Esophagus muscularis mucosa (tissue), 4 donors: ENCODE measurements at regions not wholly inside any gene's neighbourhood (a gene's known extent, or its start where the extent isn't known, plus 50 kb on each side); places are given as distances from the start of the nearest gene placed in this dataset.

Experiments used
- DNase-seq: peaks from one replicate; pipeline ENCODE4 v3.0.0-alpha.2; 2017; ENCODE audit errors: extremely low spot score
- H3K27ac ChIP-seq, 4 donors: fragments of 200-600 bp; sonication (generic); replicated peaks in 1 of 4; 1 replicate in 3 of 4; 2 replicates in 1 of 4; pipeline ENCODE4 v1.5.1; 2016 to 2019; ENCODE audit warnings: mild to moderate bottlenecking in 1 of 4
- H3K27me3 ChIP-seq, 4 donors: fragments of 200-600 bp; sonication (generic); one replicate each; pipeline versions ENCODE4 v1.5.1 to v1.6.0; 2016 to 2019
- H3K36me3 ChIP-seq, 4 donors: fragments of 200-600 bp; sonication (generic); one replicate each; pipeline ENCODE4 v1.5.1; 2016 to 2019
- H3K4me1 ChIP-seq, 4 donors: fragments of 200-600 bp; sonication (generic); one replicate each; pipeline ENCODE4 v1.5.1; 2016 to 2019
- H3K4me3 ChIP-seq, 4 donors: fragments of 200-600 bp; sonication (generic); 1 replicate in 2 of 4; 2 replicates in 2 of 4; pipeline ENCODE4 v1.5.1; 2016 to 2019; ENCODE audit warnings: mild to moderate bottlenecking in 4 of 4, moderate library complexity in 1 of 4
- H3K9me3 ChIP-seq, 4 donors: fragments of 200-600 bp; sonication (generic); 1 replicate in 3 of 4; 2 replicates in 1 of 4; pipeline ENCODE4 v1.5.1; 2016 to 2019
- EP300 ChIP-seq: sonication (generic); formaldehyde crosslinking; IDR thresholded peaks from one replicate; pipeline ENCODE4 v1.6.1; 2017; ENCODE audit warnings: antibody characterized with exemption
- POLR2A ChIP-seq: fragments of 450-650 bp; IDR thresholded peaks from one replicate; pipeline ENCODE4 v1.6.1; 2017; ENCODE audit warnings: antibody characterized with exemption, moderate library complexity, mild to moderate bottlenecking, low read depth
- POLR2AphosphoS5 ChIP-seq, 2 donors: sonication (generic); formaldehyde crosslinking; IDR thresholded peaks; one replicate each; pipeline ENCODE4 v1.6.1; 2017; ENCODE audit warnings: antibody characterized with exemption in 2 of 2
- WGBS: methylation state at CpG from one replicate; pipeline ENCODE4 v1.1.5; 2018; 5-methylcytosine and 5-hydroxymethylcytosine counted together
- intact Hi-C: fragments of 100-400 bp; cut with DNase I; formaldehyde crosslinking; loops from one replicate; pipeline ENCODE4 v1.15.1; 2023
- TF ChIP-seq, protein P1 (sequence below), 3 experiments: fragments of 200-600 bp in 2 of 3; fragments of 450-650 bp in 1 of 3; sonication (generic) in 2 of 3; IDR thresholded peaks; one replicate each; pipeline ENCODE4 v1.5.1; 2017 to 2019; ENCODE audit warnings: antibody characterized with exemption in 3 of 3, mild to moderate bottlenecking in 2 of 3, moderate library complexity in 1 of 3

DNA sequence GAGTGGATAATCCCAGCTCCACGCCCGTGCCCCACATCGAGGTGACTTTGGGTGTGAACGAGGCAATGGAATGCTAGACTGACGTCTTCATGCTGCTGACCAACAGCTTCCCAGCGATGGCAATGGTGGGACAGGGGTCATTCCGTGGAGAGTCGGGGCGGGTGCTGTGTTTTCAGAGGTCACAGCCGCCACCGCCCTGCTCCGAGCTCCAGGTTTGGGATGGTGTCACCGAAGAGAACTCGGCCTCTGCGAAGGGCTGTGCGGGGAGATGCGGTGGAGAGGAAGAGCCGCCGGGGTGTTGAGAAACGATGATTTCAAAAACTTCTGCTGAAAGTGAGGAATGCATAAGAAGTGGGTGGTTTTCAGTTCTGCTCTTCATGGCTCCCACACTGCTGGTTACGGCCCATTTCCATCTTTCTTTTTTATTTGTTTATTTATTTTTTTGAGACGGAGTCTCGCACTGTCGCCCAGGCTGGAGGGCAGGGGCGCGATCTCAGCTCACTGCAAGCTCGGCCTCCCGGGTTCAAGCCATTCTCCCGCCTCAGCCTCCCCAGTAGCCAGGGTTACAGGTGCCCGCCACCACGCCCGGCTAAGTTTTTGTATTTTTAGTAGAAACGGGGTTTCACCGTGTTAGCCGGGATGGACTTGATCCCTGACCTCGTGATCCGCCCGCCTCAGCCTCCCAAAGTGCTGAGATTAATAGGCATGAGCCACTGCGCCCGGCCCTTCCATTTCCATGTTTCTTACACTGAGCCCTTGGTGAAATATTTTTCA lies 142.6 kb downstream of the RTP5 start:
- DNase-seq = no peak
- H3K27ac ChIP-seq = no peak overlapping the region
- no peaks in the 10 kb centered on the region for H3K36me3 ChIP-seq
- no peaks in the 10 kb centered on the region for H3K9me3 ChIP-seq
- no peak overlapping the region for H3K4me3 ChIP-seq
- H3K27me3 ChIP-seq = peaks cover 0 to 18% (median 0%) of the 10 kb centered on the region in 4 donors
- intact Hi-C loops = no loop called here
- no peaks in the 10 kb centered on the region for H3K4me1 ChIP-seq
- no peak for TF ChIP-seq EP300
- TF ChIP-seq, protein P1, sequence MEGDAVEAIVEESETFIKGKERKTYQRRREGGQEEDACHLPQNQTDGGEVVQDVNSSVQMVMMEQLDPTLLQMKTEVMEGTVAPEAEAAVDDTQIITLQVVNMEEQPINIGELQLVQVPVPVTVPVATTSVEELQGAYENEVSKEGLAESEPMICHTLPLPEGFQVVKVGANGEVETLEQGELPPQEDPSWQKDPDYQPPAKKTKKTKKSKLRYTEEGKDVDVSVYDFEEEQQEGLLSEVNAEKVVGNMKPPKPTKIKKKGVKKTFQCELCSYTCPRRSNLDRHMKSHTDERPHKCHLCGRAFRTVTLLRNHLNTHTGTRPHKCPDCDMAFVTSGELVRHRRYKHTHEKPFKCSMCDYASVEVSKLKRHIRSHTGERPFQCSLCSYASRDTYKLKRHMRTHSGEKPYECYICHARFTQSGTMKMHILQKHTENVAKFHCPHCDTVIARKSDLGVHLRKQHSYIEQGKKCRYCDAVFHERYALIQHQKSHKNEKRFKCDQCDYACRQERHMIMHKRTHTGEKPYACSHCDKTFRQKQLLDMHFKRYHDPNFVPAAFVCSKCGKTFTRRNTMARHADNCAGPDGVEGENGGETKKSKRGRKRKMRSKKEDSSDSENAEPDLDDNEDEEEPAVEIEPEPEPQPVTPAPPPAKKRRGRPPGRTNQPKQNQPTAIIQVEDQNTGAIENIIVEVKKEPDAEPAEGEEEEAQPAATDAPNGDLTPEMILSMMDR (IDR thresholded peaks at IDR 0.05) = no peak
- no peak for TF ChIP-seq POLR2A
- TF ChIP-seq POLR2AphosphoS5 (IDR thresholded peaks at IDR 0.05) = no peak
- WGBS = 85% methylated on average over 40 of the region's 40 CpGs

GRCh38 chr2:242012956-242013764 lies 143.6 kb downstream of the RTP5 start:
- Histone ChIP-seq H3K4me1 (no peaks in the 10 kb centered on the region), H3K27me3 (peaks cover 0 to 18% (median 0%) of the 10 kb centered on the region in 4 donors), H3K36me3 (no peaks in the 10 kb centered on the region), H3K4me3 (no peak overlapping the region), H3K9me3 (no peaks in the 10 kb centered on the region), H3K27ac (no peak overlapping the region)
- intact Hi-C loops = no loop called here
- no peak for DNase-seq
- 75% methylated on average over 42 of the region's 44 CpGs for WGBS
- TF ChIP-seq, protein P1 (IDR thresholded peaks at IDR 0.05) = no peak
- TF ChIP-seq POLR2AphosphoS5 (IDR thresholded peaks at IDR 0.05) = no peak
- TF ChIP-seq POLR2A = no peak
- no peak for TF ChIP-seq EP300

DNA sequence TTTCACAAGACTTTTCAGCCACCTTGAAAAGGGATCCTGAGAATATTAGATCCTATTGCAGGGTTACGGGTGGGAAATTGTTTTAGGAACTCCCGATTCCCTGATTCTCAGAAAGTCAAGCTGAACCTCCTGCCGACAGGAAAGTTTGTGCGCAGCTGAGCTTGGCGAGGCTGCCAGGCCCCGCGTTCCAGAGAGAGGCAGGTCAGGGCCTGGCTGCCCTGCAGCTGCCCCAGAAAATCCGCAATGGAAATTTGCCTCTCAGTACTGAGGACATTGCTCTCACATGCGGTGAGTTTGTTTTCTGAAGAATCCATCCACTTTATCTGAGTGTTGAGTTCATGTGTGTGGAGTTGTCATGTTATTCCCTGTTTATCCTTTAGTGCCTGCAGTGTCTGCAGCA lies 144.2 kb downstream of the RTP5 start:
- WGBS = 73% methylated on average over 9 of the region's 9 CpGs
- no peak overlapping the region for H3K27ac ChIP-seq
- TF ChIP-seq EP300 (no peak), POLR2A (no peak), POLR2AphosphoS5 (IDR thresholded peaks at IDR 0.05) (no peak)
- TF ChIP-seq, protein P1 (IDR thresholded peaks at IDR 0.05) = no peak
- H3K9me3 ChIP-seq = no peaks in the 10 kb centered on the region
- H3K4me1 ChIP-seq = no peaks in the 10 kb centered on the region
- no peak overlapping the region for H3K4me3 ChIP-seq
- no peak for DNase-seq
- H3K36me3 ChIP-seq = no peaks in the 10 kb centered on the region
- intact Hi-C loops = no loop called here
- peaks cover 0 to 18% (median 0%) of the 10 kb centered on the region in 4 donors for H3K27me3 ChIP-seq

DNA sequence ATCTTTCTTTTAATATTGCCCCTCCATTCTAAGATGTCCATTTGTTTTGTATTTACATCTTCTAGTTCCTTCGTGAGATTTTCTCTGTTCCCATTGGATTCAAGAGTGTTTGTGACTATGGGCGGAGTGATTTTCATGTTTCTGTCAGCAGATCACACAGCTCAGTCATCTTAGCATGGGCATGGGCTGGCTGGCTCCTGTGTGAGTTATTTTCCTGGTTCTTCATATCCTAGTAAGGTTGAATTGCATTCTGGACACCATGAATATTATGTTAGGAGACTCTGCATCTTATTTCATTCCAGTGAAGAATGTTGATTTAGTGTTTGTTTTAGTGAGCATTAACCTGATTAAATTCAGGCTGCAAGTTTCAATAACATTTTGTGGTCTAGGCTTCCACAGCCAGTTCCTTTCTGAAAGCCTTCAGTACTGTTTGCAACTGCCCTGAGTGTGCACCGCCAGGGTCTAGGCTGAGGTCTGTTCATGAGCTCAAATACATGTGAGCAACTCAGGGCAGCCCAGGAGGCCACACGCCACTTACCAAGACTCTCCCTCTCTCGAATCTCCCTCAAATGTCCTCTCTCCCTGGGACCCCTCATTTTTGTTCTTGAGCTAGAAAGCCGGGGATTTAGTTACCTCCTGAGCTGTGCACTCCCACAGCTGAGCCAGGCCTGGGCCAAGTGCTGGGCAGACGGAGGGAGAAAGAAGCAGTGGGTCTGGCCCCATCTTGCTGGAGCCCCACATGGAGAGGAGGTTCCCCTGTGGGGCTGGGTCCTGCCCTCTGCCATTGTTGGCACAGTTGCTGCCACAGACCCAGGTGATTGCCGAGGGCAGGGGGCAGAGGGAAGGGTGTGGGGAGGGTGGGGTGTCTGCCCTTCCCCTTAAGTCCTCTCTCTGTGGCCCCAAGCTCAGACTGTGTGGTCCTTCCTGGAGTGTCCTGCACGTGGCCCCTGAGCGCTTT lies 145.9 kb downstream of the RTP5 start:
- no peak overlapping the region for H3K4me3 ChIP-seq

More for the DNA sequence above, 145.9 kb downstream of the RTP5 start:
- TF ChIP-seq, protein P1 (IDR thresholded peaks at IDR 0.05) = no peak
- TF ChIP-seq EP300 = no peak
- TF ChIP-seq POLR2A = no peak
- no peak for TF ChIP-seq POLR2AphosphoS5 (IDR thresholded peaks at IDR 0.05)
- H3K4me1 ChIP-seq = no peaks in the 10 kb centered on the region
- peaks cover 0 to 18% (median 0%) of the 10 kb centered on the region in 4 donors for H3K27me3 ChIP-seq
- no peaks in the 10 kb centered on the region for H3K9me3 ChIP-seq
- 76% methylated on average over 8 of the region's 10 CpGs for WGBS
- no peak for DNase-seq
- no peak overlapping the region for H3K27ac ChIP-seq
- intact Hi-C loops = no loop called here
- H3K36me3 ChIP-seq = no peaks in the 10 kb centered on the region
